Loucy (cell line): ENCODE measurements at regions not wholly inside any gene's neighbourhood (a gene's known extent, or its start where the extent isn't known, plus 50 kb on each side); places are given as distances from the start of the nearest gene placed in this dataset.
"Not testable (repeated sequence)": the region's sequence is repeated elsewhere in the genome, so short reads cannot be mapped to it uniquely, and the experiment has no call there.

ENCODE experiments used
- H2AFZ ChIP-seq: fragments of 200-600 bp; sonication (generic); 2 replicates; pipeline ENCODE4 v1.6.0; 2016; ENCODE audit warnings: antibody characterized with exemption, mild to moderate bottlenecking, low read length, moderate library complexity
- H3F3A ChIP-seq: fragments of 200-600 bp; 2 replicates; pipeline ENCODE4 v1.6.0; 2016; ENCODE audit warnings: antibody characterized with exemption, low read depth, mild to moderate bottlenecking
- H3K27me3 ChIP-seq: fragments of 200-600 bp; sonication (generic); 2 replicates; pipeline ENCODE4 v1.6.1; 2014; ENCODE audit warnings: low read length, mild to moderate bottlenecking; ENCODE audit not compliant: insufficient read depth, poor library complexity, severe bottlenecking
- H3K36me3 ChIP-seq: fragments of 200-600 bp; sonication (generic); 2 replicates; pipeline ENCODE4 v1.6.1; 2016; ENCODE audit warnings: low read length; ENCODE audit not compliant: insufficient read depth
- H3K4me1 ChIP-seq: fragments of 200-600 bp; sonication (generic); 2 replicates; pipeline ENCODE4 v1.5.1; 2014; ENCODE audit warnings: low read length, mild to moderate bottlenecking; ENCODE audit not compliant: insufficient read depth, poor library complexity, severe bottlenecking
- H3K4me2 ChIP-seq: fragments of 200-600 bp; sonication (generic); 2 replicates; pipeline ENCODE4 v1.6.0; 2014; ENCODE audit warnings: antibody characterized with exemption, low read length, low read depth, mild to moderate bottlenecking; ENCODE audit not compliant: poor library complexity, severe bottlenecking
- H3K4me3 ChIP-seq: fragments of 200-600 bp; sonication (generic); 2 replicates; pipeline ENCODE4 v1.5.1; 2014; ENCODE audit warnings: low read length, mild to moderate bottlenecking, mixed read lengths; ENCODE audit not compliant: poor library complexity, severe bottlenecking
- H3K79me2 ChIP-seq: fragments of 200-600 bp; sonication (generic); 2 replicates; pipeline ENCODE4 v1.6.1; 2014; ENCODE audit warnings: low read length; ENCODE audit not compliant: insufficient read depth
- H3K9ac ChIP-seq: fragments of 200-600 bp; sonication (generic); 2 replicates; pipeline ENCODE4 v1.6.0; 2014; ENCODE audit warnings: mild to moderate bottlenecking, low read depth, low read length, moderate library complexity; ENCODE audit not compliant: poor library complexity, severe bottlenecking
- H3K9me2 ChIP-seq: fragments of 200-600 bp; sonication (generic); replicated peaks from 2 replicates; pipeline ENCODE4 v1.6.1; 2016; ENCODE audit warnings: low read depth, low read length, mixed read lengths
- H3K9me3 ChIP-seq: fragments of 200-600 bp; sonication (generic); 2 replicates; pipeline ENCODE4 v1.6.1; 2014; ENCODE audit warnings: mild to moderate bottlenecking, antibody characterized with exemption, low read length, low read depth; ENCODE audit not compliant: insufficient read depth
- H4K20me1 ChIP-seq: fragments of 200-600 bp; sonication (generic); 2 replicates; pipeline ENCODE4 v1.6.0; 2014; ENCODE audit warnings: antibody characterized with exemption, low read length, mild to moderate bottlenecking; ENCODE audit not compliant: insufficient read depth, poor library complexity, severe bottlenecking
- CTCF ChIP-seq: fragments of 200-600 bp; sonication (generic); conservative IDR thresholded peaks from 2 replicates; pipeline ENCODE4 v1.5.1; 2014; ENCODE audit warnings: mild to moderate bottlenecking, antibody characterized with exemption, low read length
- EZH2phosphoT487 ChIP-seq: fragments of 200-600 bp; IDR thresholded peaks from 2 replicates; pipeline ENCODE4 v1.6.1; 2018; ENCODE audit warnings: antibody characterized with exemption, mild to moderate bottlenecking, moderate library complexity, borderline replicate concordance

DNA sequence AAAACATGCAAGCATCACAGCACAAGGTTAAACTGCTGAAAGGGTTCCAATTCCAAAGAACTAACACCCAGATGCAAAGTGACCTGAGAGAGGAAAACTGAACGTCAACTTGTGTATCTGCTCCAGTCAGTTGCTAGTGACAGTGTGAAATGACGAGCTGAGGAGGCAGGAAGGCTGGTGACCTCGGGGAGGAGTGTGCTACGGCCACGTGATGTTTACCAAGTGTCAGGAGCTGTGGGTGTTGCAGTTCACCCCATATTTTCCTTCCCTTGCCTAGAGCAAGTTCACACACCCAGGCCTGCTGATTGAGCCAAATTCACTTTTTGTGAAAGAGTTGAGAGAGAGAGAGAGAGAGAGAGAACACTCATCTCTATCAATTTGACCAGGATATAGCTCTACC is 231.6 kb upstream of the ANKH start:
- Histone ChIP-seq H3K36me3 (no peaks in the 10 kb centered on the region), H3K4me2 (no peak overlapping the region), H3K27me3 (no peaks in the 10 kb centered on the region), H3K9me2 (no peaks in the 10 kb centered on the region), H2AFZ (peak overlapping the region; percentile 33; the same call in 1 of the 2 replicates), H3K9me3 (no peaks in the 10 kb centered on the region), H3F3A (no peaks in the 10 kb centered on the region), H3K79me2 (no peaks in the 10 kb centered on the region), H3K4me3 (no peak overlapping the region), H3K9ac (no peak overlapping the region), H3K4me1 (no peaks in the 10 kb centered on the region), H4K20me1 (no peaks in the 10 kb centered on the region)
- TF ChIP-seq EZH2phosphoT487 (no peak), CTCF (no peak)

- no peaks in the 10 kb centered on the region for H3K79me2 ChIP-seq
- H4K20me1 ChIP-seq = no peaks in the 10 kb centered on the region
- no peaks in the 10 kb centered on the region for H3K27me3 ChIP-seq
- H3K9me2 ChIP-seq = no peaks in the 10 kb centered on the region
- no peaks in the 10 kb centered on the region for H3F3A ChIP-seq
- H3K4me2 ChIP-seq = no peak overlapping the region
- no peak overlapping the region for H3K9ac ChIP-seq
- H3K9me3 ChIP-seq = no peaks in the 10 kb centered on the region
- no peak overlapping the region for H3K4me3 ChIP-seq
- H2AFZ ChIP-seq = no peak overlapping the region
- H3K36me3 ChIP-seq = no peaks in the 10 kb centered on the region
- H3K4me1 ChIP-seq = no peaks in the 10 kb centered on the region
- no peak for TF ChIP-seq CTCF
- TF ChIP-seq EZH2phosphoT487 = no peak
Measured at GRCh38 chr5:15097552-15097951, 226.0 kb upstream of the ANKH start.

DNA sequence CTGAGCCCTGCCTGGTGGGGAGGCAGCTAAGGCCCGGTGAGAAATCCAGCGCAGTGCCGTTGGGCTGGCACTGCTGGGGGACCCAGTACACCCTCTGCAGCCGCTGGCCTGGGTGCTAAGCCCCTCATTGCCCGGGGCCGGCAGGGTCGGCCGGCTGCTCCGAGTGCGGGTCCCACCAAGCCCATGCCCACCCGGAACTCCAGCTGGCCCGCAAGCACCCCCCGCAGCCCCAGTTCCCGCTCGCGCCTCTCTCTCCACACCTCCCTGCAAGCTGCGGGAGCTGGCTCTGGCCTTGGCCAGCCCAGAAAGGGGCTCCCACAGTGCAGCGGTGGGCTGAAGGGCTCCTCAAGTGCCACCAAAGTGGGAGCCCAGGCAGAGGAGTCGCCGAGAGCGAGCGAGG is 225.1 kb upstream of the ANKH start:
- not testable (repeated sequence) for H3K9ac ChIP-seq, H3K36me3 ChIP-seq, H3K9me3 ChIP-seq, H3K27me3 ChIP-seq, H3K4me3 ChIP-seq, H3K79me2 ChIP-seq, H4K20me1 ChIP-seq, H3F3A ChIP-seq, H2AFZ ChIP-seq, H3K4me2 ChIP-seq, H3K4me1 ChIP-seq, H3K9me2 ChIP-seq

GRCh38 chr5:15092801-15093200 is 221.2 kb upstream of the ANKH start:
- Histone ChIP-seq H3K79me2 (no peaks in the 10 kb centered on the region), H3F3A (no peaks in the 10 kb centered on the region), H3K4me2 (no peak overlapping the region), H3K4me1 (no peaks in the 10 kb centered on the region), H3K36me3 (no peaks in the 10 kb centered on the region), H2AFZ (no peak overlapping the region), H3K4me3 (no peak overlapping the region), H3K9me2 (no peaks in the 10 kb centered on the region), H3K9ac (no peak overlapping the region), H3K27me3 (no peaks in the 10 kb centered on the region), H4K20me1 (no peaks in the 10 kb centered on the region), H3K9me3 (no peaks in the 10 kb centered on the region)
- TF ChIP-seq EZH2phosphoT487 (no peak), CTCF (no peak)
